NCI-H128 (cell line): ENCODE measurements at regions not wholly inside any gene's neighbourhood (a gene's known extent, or its start where the extent isn't known, plus 50 kb on each side); places are given as distances from the start of the nearest gene placed in this dataset.

ENCODE experiments used
- DNase-seq: peaks from one replicate; lab custom pipeline; 2025; ENCODE audit not compliant: unreplicated experiment; lab: John Stamatoyannopoulos, UW

GRCh38 chr10:130808686-130809085, 502.8 kb downstream of the TCERG1L start:
- no peak for DNase-seq

DNA sequence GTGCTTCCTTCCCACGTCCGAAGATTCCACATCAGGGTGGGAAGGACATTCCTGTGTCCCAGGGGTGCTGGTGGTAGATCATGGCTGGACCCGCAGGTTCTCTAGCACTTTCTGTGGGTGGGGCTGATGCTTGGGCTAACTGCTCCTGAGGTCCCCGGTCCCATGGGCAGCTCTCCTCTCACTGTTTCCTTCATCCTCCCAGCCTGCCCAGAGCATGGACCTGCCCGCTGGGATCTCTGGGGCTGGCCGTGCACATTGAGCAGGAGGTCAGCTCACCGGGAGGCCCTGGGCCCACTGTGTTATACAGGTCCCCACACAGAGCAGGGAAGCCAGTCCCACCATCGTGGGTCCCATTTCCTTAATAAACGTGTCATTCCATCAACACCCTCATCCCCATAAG, 502.3 kb downstream of the TCERG1L start:
- DNase-seq, result no peak

DNA sequence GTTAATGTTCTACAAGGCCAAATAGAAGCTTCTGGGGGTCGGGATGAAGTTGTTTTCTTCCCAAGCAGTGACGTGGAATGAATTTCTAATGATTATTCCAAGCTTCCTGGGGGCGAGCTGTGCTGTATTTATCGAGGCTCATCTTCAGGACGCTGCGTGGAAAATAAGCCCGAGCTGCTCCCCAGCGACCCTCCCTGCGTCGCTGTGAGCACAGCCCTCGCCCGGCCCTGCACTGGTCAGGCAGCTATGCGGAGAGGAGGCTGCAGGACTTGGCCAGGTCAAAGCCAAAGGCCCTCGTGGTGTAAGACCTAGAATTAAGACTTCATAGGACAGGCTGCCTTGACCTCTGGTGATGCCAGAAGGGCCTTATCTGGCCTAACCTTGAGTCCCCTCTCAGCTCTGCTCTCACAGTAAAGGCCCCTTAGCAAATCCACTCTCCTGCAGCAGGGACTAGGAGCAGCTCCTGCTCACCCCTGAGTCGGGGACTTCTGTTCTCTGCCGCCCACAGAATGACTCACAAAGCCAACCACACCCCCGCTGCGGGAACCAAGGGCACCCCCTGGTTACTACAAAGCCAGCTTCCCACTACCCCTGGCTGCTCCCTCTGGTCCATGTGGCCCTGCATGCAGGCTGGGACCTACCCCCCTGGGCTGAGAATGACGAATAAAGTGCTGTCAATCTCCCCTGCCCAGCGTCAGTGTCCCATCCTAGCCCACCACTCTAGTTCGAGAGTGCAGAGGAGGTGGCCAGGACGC, 501.6 kb downstream of the TCERG1L start:
- DNase-seq, result no peak

- no peak for DNase-seq
Observed at GRCh38 chr10:130810856-130811255, 500.7 kb downstream of the TCERG1L start.

- DNase-seq, result no peak
Observed at GRCh38 chr10:130812381-130813148, 499.0 kb downstream of the TCERG1L start.

GRCh38 chr10:130814610-130815009, 496.9 kb downstream of the TCERG1L start:
- no peak for DNase-seq

DNA sequence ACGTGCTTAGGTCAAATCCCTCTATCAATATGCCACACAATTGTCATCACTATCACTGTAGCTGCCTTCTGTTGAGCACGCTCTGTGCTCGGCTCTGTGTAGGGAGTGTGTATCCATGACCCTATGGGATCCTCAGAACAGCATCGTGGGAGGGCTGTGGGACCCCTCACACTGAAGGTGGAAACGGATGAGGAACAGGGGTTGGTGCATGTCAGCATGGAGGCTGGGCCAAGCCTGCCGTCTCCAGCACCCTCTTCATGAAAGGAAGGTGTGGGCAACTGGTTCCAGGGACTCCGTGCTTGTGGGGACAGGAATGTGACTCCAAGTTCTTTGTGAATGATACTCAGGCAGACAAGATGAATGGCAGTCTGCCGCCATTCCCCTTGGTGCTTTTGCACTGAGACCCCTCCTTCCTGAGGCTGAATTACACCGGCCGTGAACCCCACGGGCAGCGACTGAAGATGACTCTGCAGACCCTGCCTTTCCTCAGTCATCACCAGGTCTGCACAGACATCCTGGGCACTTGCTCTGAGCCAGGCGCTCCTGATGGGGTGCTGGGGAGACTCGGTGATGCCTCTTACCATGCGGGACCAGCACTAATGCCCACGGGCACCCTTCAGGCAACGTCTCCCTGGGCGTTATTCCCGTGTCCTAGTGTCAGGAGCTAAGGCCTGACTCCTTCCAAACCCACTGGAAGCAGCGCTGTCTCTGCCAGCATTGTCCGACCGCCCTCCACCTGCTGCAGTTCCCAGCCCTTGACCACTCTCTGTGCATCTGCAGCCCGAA, 495.2 kb downstream of the TCERG1L start:
- no peak for DNase-seq

- no peak for DNase-seq
Observed at GRCh38 chr10:130817046-130817624, 494.4 kb downstream of the TCERG1L start.

DNA sequence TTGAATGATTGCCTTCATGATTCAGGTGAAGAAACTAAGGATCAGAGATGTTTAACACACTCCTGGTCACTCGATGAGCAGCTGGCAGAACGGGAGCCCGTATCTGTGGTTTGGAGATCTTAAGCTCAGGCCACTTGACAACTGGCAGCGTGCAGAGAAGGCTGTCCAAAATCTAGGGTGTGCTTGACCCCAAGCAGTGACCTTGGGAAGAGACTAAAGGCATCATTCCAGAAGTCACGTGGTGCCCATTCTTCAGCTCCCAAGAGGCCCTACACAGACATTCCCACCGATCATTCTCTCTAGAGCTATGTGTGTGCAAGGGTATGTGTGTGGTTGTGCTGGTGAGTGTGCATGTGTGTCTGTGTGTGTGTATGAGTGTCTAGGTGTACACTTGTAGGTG, 493.8 kb downstream of the TCERG1L start:
- DNase-seq, result no peak

DNA sequence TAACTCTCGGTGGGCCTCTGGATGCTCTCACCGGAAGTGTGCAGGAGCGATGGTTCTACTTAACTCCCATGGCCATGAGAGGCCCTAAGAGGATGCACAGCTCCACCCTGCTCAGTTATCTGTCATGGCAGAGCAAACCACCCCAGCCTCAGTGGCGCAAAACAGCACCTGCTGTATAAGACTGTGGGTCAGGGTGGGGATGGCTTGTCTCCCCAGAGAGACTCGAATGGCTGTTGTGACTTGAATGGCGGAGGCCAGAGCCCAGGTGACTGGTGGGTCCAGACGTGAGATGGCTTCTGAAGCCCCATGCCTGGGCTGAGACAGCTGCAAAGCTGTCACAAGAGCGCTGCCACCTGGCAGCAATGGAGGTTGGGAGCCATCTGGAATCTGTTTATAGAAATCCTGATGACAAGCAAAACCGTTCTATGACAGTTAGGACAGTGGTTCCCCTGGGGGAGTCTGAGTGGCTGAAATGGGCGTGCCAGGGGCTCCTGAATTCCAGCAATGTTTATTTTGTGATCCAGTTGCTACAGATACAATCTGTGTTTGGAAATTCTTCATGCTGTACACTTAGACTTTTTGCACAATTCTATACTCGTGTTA, 490.5 kb downstream of the TCERG1L start:
- no peak for DNase-seq

GRCh38 chr10:130824230-130825014, 487.1 kb downstream of the TCERG1L start:
- DNase-seq, result no peak

GRCh38 chr10:130833596-130833995, 477.9 kb downstream of the TCERG1L start:
- DNase-seq, result no peak

DNA sequence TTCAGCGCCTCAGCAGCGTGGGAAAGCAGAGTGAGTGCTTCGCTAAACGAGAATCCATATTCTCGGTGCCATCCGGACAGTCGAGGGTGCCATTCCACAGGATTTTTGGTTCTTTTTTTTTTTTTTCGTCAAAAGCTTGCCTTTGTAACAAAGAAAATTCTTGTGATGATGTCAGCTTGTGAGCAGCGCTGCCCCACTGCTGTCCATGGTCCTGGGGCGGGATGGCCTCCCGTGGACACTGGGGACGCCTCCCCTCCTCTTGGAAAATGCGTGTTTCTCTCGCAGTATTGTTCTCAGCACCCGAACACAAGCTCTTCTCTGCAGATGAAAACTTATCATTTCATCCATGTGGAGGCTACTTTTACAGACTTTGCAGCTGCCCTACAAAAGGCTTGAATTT, 477.4 kb downstream of the TCERG1L start:
- no peak for DNase-seq

DNA sequence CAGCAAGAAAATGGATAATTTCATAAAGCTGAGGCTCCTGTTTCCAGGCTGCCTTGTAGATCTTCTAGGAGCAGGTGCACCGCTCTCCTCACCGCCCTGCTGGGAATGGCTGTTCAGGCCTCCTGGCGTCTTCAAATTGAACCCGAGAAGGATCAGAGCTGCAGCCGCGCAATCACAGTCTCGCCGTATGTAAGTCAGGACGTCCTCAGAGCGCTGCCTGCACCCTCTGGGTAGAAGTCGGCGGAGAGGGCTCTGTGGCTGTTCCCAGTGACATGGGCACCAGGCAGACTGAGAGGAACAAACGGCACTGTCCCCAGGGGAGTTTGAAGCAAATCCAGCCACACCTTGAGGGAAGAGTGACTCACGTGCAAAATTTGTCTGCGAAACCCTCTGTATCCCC, 476.9 kb downstream of the TCERG1L start:
- no peak for DNase-seq

DNA sequence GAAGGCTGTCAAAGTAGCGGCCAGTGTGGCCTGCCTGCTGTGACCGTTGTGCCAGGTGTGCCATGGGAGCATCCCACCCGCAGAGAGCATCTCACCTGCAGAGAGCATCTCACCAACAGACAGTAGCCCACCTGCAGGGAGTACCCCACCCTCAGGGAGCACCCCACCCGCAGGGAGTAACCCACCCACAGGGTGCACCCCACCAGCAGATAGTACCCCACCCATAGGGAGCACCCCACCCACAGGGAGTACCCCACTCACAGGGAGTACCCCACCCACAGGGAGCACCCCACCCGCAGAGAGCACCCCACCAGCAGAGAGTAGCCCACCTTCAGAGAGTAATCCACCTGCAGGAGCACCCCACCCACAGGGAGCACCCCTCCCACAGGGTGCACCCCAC, 476.5 kb downstream of the TCERG1L start:
- no peak for DNase-seq

GRCh38 chr10:130836344-130836743, 475.2 kb downstream of the TCERG1L start:
- no peak for DNase-seq

DNA sequence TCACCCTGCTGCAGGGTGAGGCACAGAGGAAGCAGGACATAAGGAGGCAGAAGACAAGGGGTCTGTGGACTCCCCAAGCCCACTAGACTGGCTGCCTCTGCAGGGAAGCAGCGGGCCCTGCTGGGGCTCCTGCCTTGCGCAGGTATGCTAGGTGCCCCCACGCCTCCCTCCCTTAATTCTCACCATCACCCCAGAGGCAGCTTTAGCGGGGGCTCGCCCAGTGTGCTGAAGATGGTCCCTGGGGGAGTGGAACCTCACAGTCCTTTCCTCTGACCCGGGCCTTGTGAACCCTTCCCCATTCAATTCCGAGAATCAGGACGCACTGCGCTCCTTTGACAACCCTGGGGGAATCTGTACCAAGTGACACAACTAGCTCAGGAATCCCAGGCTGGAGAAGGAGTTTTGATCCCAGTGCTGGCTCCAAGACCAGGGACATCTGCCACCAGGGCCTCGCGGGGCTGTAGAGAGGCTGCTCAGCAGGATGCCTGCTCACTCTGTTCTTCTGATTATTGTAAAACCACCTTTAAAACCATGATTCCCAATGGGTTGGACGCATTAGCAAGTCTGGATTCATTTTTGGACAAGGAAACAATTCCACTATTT, 468.4 kb downstream of the TCERG1L start:
- DNase-seq, result no peak

DNA sequence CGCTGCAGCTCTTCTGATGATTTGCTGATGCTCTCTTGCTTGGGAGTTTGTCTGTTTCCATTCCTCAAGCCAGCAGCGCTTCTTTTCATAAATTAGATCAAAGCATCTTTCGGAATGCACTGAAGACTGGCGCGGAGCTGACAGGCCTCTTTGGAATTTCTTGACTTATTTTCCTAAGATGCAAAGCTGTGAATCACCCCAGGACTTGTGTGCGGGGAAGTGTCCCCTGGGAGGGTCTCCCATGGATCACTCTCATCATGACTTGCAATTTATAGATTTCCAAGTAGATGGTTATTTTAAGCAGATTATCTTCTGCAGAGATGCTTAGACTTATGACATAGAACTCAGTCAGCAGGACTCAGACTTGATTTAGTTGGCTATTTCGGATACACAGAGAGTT, 467.2 kb downstream of the TCERG1L start:
- DNase-seq, result no peak

DNA sequence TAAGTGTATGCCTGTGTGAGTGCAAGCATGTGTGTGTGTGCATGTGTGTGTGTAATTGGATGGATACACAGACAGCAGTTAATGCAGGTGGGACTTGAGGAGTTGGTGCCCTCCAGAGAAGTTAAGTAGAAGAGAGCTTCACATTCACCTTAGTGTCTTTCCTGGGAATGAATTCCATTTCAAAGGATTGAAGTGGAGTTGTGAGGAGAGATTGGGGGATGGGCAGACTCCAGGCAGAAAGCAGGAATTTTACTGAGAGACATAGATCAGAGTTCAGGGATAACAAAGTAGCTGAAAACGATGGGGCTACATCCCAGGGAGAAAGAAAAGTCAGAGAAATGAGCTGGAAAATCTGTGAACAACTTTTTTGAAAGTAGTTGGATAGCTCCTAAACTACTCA, 464.4 kb downstream of the TCERG1L start:
- DNase-seq, result no peak

- DNase-seq, result no peak
Observed at GRCh38 chr10:130848855-130849254, 462.7 kb downstream of the TCERG1L start.
